GM19468 (cell line): ENCODE measurements at regions not wholly inside any gene's neighbourhood (a gene's known extent, or its start where the extent isn't known, plus 50 kb on each side); places are given as distances from the start of the nearest gene placed in this dataset.

Source experiments
- ATAC-seq: cut with Tn5 transposase; IDR thresholded peaks from one replicate; pipeline ENCODE4 v1.9.1; 2021; ENCODE audit warnings: mild to moderate bottlenecking, moderate library complexity, moderate number of reproducible peaks; ENCODE audit not compliant: unreplicated experiment; ENCODE audit errors: extremely low read depth

- ATAC-seq, result no peak
Measured at GRCh38 chr9:38201844-38202243, 132.8 kb upstream of the SHB start.

- ATAC-seq, result no peak
Measured at GRCh38 chr9:38200431-38200830, 131.4 kb upstream of the SHB start.

- no peak for ATAC-seq
Measured at GRCh38 chr9:38198140-38198539, 129.1 kb upstream of the SHB start.

GRCh38 chr9:38196714-38197113 lies 127.7 kb upstream of the SHB start:
- ATAC-seq, result no peak

GRCh38 chr9:38195737-38196161 lies 126.7 kb upstream of the SHB start:
- no peak for ATAC-seq

- ATAC-seq, result no peak
Measured at GRCh38 chr9:38194870-38195269, 125.8 kb upstream of the SHB start.

GRCh38 chr9:38192731-38193265 lies 123.8 kb upstream of the SHB start:
- no peak for ATAC-seq

GRCh38 chr9:38186404-38187115 lies 117.5 kb upstream of the SHB start:
- ATAC-seq, result no peak

GRCh38 chr9:38185647-38186403 lies 116.8 kb upstream of the SHB start:
- ATAC-seq, result no peak

GRCh38 chr9:38183994-38184568 lies 115.1 kb upstream of the SHB start:
- ATAC-seq, result no peak

GRCh38 chr9:38182321-38182720 lies 113.3 kb upstream of the SHB start:
- no peak for ATAC-seq

GRCh38 chr9:38181866-38182265 lies 112.8 kb upstream of the SHB start:
- ATAC-seq, result no peak

GRCh38 chr9:38181232-38181631 lies 112.2 kb upstream of the SHB start:
- ATAC-seq, result no peak

GRCh38 chr9:38180656-38181055 lies 111.6 kb upstream of the SHB start:
- ATAC-seq, result no peak

GRCh38 chr9:38179965-38180364 lies 110.9 kb upstream of the SHB start:
- ATAC-seq, result no peak

GRCh38 chr9:38178237-38178636 lies 109.2 kb upstream of the SHB start:
- no peak for ATAC-seq

GRCh38 chr9:38177680-38178079 lies 108.7 kb upstream of the SHB start:
- ATAC-seq, result no peak

GRCh38 chr9:38176251-38176650 lies 107.2 kb upstream of the SHB start:
- ATAC-seq, result no peak

GRCh38 chr9:38175423-38175822 lies 106.4 kb upstream of the SHB start:
- ATAC-seq, result no peak

- ATAC-seq, result no peak
Measured at GRCh38 chr9:38172586-38172985, 103.6 kb upstream of the SHB start.

- no peak for ATAC-seq
Measured at GRCh38 chr9:38171926-38172325, 102.9 kb upstream of the SHB start.
